GM19239 (cell line): ENCODE measurements at regions not wholly inside any gene's neighbourhood (a gene's known extent, or its start where the extent isn't known, plus 50 kb on each side); places are given as distances from the start of the nearest gene placed in this dataset.
"Not testable (repeated sequence)": the region's sequence is repeated elsewhere in the genome, so short reads cannot be mapped to it uniquely, and the experiment has no call there.

Experiments
- DNase-seq: peaks from one replicate; pipeline ENCODE4 v3.0.0; 2011; ENCODE audit warnings: low spot score; ENCODE audit not compliant: insufficient read length
- FAIRE-seq: peaks from 2 replicates; lab custom pipeline; 2011; peaks lifted over from hg19 to GRCh38; lab: Jason Lieb, UNC

DNA sequence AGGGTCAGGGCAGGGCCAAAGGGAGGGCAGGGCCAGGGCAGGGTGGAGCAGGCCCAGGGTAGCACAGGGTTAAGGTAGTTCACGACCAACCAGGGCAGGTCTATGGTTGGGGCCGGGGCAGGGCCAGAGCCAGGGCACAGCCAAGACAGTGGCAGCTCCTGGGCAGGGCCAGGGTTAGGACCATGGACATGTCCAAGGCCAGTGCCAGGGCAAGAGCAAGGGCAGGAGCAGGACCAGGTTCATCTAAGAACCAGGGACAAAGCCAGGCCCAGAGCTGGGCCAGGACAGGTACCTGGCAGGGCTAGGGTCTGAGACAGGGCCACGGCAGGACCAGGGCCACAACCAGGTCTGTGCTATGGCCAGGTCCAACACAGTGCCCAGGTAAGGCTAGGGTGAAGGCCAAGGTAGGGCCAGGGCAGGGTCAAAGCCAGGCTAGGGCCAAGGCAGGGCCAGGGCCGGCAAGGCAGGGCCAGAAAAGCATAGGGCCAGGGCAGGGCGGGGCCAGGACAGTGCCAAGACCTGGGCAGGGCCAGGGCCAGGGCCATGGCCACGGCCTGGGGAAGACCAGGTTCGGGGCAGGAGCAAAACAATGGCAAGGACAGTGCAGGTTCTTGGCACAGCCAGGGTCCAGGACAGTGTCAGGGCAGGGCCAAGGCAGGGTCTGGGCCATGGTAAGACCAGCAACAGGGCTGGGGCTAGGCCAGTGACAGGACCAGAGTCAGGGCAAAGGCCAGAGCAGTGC lies 2874.4 kb downstream of the RPIA start:
- FAIRE-seq, DNase-seq: not testable (repeated sequence)

DNA sequence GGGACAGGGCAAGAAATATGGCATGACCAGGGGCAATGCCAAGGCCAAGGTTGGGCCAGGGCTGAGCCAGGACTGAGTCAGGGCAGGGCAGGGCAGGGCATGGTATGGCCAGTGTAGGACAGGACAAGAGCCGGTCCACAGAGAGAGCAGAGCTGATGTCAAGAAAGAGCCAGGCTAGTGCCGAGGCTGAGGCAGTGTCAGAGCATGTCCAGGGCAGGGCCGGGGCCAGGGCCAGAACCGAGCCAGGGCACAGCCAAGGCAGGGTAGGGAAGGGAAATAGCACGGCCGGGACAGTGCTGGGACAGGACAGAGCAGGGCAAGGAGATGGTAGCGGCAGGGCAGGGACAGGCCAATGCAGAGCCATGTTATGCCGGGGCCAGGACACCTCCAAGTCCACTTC lies 2875.1 kb downstream of the RPIA start:
- not testable (repeated sequence) for FAIRE-seq, DNase-seq

- not testable (repeated sequence) for DNase-seq, FAIRE-seq
Observed at GRCh38 chr2:91567546-91568335, 2876.3 kb downstream of the RPIA start.

DNA sequence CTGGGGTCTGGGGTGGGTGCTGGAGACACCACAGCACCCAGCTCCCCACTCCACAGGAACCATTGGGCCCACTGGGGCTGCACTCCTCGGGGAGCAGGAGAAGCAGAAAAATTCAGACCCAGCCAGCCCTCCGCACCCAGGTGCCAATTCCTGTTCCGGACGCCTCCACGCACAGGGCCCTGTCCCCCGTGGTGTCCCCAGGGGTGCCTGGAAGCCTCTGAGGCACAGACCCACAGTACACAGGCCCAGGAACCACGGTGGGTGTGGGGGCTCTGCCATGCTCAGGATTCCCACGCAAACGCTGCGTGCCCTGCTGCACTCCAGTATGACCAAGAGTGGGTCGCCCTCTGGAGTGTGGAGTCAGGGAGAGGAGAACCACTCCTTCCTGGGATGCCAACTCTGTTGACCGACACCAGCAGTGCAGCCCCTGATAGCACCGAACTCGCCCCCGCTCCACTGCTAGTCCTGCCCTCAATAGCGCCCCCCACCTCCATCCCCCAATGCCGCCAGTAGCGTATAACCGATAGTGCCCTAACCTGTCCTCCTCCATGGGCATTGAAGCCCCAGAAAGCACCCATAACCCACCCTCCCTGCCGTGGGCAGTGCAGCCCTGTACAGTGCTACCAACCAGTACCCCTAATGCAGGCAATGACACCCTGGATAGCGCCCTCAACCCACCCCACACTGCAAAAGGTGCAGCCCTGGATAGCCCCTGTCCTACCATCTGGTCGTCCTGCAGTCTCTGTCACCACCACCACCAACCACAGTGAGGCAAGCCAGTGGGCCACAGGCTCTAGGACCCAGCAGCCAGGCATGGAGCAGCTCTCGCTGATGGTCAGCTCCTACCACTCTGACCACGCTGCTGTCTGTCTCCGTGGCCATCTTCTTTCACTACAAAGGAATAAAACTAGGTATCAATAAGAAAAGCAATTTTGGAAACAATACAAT lies 2877.2 kb downstream of the RPIA start:
- DNase-seq, FAIRE-seq: not testable (repeated sequence)

GRCh38 chr2:91571239-91571923 lies 2879.9 kb downstream of the RPIA start:
- FAIRE-seq, DNase-seq: not testable (repeated sequence)

DNA sequence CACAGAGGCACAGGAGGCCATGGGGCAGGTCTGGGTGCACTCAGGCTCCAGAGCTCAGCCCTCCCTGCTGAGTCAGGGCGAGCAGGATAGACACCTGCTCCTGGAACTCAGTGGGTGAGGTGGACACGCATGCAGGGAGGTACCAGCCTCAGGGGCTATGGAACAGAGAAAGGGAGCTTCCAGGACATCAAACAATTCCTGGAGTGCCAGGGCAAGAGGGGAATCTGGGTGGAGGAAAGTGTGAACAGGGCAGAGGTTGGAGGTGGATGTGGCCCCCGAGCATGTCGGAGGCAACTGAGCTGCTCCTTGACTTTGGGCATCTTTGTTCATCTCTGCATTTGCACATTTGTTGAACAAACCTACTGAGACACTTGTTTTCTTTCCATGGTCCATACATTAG lies 2881.5 kb downstream of the RPIA start:
- not testable (repeated sequence) for DNase-seq, FAIRE-seq

DNA sequence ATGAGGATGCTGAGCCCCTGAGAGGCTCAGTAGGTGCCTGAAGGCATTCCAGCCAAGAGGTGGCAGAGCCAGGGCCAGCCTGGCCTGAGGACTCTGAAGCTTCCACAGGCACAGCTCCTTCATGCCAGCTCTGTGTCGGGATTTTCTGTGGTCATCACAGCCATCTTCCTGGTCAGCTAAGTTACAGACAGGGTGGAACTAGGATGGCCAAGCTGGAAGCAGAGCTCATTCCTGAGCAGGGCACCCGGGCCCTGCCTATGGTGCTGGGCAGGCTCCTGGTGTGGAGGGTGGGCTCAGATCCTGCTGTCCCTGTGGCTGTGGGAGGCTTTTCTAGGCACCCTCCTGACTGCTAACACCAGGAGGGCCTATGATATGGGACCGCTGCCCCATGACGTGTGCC lies 2882.3 kb downstream of the RPIA start:
- not testable (repeated sequence) for DNase-seq, FAIRE-seq

DNA sequence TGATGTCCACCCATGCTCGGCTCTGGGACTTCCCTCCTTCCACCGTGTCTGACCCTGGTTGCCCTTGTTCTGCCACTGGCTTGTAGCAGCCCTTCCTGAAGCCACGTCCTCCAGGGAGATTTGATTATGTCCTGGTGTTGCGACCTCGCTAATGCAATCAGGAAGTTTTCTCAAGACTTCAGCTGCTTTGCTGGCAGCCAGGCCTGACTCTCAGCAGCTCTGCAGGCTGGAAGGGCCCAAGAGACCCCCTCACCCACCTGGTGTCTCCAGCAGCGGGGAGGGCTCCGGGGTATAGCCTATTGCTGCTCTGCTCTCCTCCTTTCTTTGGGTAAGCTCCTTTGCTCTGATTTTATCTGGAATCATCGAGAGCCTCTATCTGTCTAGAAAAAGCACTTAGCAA lies 2882.8 kb downstream of the RPIA start:
- FAIRE-seq, DNase-seq: not testable (repeated sequence)

GRCh38 chr2:91575701-91576100 lies 2884.2 kb downstream of the RPIA start:
- DNase-seq, FAIRE-seq: not testable (repeated sequence)

GRCh38 chr2:91577406-91577805 lies 2885.9 kb downstream of the RPIA start:
- DNase-seq, FAIRE-seq: not testable (repeated sequence)

DNA sequence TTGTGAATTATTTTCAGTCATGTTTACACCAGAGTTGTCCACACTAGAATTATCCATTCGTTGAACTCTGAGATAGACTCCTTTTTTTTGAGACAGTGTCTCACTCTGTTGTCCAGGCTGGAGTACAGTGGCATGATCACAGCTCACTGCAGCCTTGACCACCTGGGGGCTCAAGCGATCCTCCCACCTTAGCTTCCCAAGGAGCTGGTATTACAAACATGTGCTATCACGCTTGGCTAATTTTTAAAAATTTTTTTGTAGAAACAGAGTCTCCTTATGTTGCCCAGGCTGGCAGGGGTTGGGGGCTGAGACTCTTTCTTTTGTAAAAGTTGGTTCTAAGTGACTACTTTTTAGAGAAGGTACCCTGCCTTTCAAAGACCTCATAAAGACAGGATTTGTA lies 2887.2 kb downstream of the RPIA start:
- DNase-seq, FAIRE-seq: not testable (repeated sequence)

GRCh38 chr2:91579555-91579954 lies 2888.1 kb downstream of the RPIA start:
- DNase-seq: not testable (repeated sequence)

DNA sequence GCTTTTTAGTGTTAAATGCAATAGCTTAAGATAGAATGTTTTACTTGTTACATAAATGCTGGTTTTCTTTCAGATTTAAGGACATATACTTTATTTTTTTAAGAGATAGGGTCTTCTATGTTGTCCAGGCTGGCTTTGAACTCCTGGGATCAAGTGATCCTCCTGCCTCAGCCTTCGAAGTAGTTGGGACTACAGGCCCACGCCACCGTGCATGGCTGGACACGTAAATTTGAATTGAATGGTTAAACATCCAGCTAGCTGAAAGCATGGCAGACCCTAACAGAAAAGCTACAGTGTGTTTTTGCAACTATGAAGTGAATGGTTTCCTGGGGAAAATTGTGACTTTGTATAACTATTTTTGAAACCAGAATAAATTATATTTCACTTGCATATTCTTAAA lies 2888.6 kb downstream of the RPIA start:
- FAIRE-seq: not testable (repeated sequence)

More at GRCh38 chr2:91579555-91579954, 2888.1 kb downstream of the RPIA start:
- not testable (repeated sequence) for FAIRE-seq

GRCh38 chr2:91587098-91587497 lies 2895.6 kb downstream of the RPIA start:
- not testable (repeated sequence) for DNase-seq, FAIRE-seq

More for the DNA sequence above, 2888.6 kb downstream of the RPIA start:
- DNase-seq: not testable (repeated sequence)

DNA sequence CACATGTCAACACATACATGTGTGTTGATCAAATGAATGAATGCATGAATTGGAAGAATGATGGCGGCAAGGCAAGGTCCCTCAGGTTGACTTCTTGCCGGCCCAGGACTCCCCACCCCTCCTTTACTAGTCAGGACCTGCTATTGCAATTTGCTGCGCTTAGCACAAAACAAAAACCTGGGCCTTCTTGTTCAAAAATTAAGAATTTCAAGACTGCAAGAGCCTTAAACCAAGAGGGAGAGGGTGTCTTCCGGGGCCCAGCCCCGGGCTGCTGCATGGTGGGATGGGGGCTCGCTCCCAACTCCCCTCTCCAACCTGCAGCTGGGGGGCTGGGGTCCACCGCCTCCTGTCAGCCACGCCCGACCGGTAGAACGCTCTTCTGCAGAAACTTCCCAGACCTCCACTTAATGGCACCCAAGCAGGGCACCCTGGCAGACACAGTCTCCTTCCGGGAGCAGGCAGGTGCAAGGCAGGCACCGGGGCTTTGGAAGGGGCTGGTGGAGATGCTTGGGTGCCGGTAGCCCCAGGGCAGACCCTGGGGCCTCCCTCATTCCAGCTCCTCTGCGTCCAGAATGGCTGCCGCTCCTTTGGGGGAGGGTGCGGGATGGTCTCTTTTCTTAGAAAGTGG lies 2896.5 kb downstream of the RPIA start:
- FAIRE-seq, DNase-seq: not testable (repeated sequence)

DNA sequence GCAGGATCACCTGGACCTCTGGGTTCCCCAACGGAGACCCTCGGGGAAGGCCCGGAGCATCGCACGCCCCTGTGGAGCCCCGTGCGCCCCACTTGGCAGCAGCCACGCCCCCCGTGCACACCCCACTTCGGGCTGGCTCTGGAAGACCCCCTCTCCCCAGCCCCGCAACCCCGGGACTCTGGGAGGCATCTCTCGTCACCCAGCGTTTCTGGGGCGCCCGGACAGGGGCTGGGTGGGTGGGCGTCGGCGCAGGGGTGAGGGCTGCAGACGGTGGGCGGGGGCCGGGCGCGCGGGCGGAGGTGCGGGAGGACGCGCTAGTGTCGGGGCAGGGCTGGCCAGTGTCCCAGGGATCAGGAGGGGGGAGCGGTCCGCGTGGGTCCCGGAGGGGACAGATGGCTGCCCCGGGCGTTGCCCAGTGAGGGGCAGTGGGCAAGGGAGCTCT lies 2897.3 kb downstream of the RPIA start:
- DNase-seq, FAIRE-seq: not testable (repeated sequence)

GRCh38 chr2:91589454-91590328 lies 2898.2 kb downstream of the RPIA start:
- not testable (repeated sequence) for DNase-seq, FAIRE-seq

- not testable (repeated sequence) for DNase-seq, FAIRE-seq
Observed at GRCh38 chr2:91590381-91590780, 2898.9 kb downstream of the RPIA start.
